SK-N-SH (cell line): ENCODE measurements at regions not wholly inside any gene's neighbourhood (a gene's known extent, or its start where the extent isn't known, plus 50 kb on each side); places are given as distances from the start of the nearest gene placed in this dataset.

Experiments
- EP300 ChIP-seq, 2 experiments: IDR thresholded peaks; 2 replicates each; pipeline versions ENCODE4 v1.4.0 to v1.6.1; 2012; ENCODE audit warnings: borderline replicate concordance in 1 of 2, low read depth in 1 of 2, low read length in 1 of 2
- GABPA ChIP-seq: IDR thresholded peaks from 2 replicates; pipeline ENCODE4 v1.4.0; 2012; ENCODE audit warnings: low read depth, mild to moderate bottlenecking
- GATA2 ChIP-seq: sonication (generic); formaldehyde crosslinking; IDR thresholded peaks from 2 replicates; pipeline ENCODE4 v1.5.0; 2020; ENCODE audit warnings: mild to moderate bottlenecking, missing genetic modification reagents
- NRF1 ChIP-seq: IDR thresholded peaks from 2 replicates; pipeline ENCODE4 v1.6.1; 2012; ENCODE audit warnings: low read depth, mild to moderate bottlenecking, low read length
- POLR2AphosphoS5 ChIP-seq: IDR thresholded peaks from 2 replicates; pipeline ENCODE4 v1.6.1; 2012; ENCODE audit warnings: low read depth, low read length
- RAD21 ChIP-seq: IDR thresholded peaks from 2 replicates; pipeline ENCODE4 v1.6.1; 2012; ENCODE audit warnings: mild to moderate bottlenecking, low read length
- RCOR1 ChIP-seq: fragments of 150-350 bp; IDR thresholded peaks from 2 replicates; pipeline ENCODE4 v1.6.1; 2017; ENCODE audit warnings: antibody characterized with exemption, low read length
- YY1 ChIP-seq: IDR thresholded peaks from 2 replicates; pipeline ENCODE4 v1.4.0; 2012; ENCODE audit warnings: low read depth, mild to moderate bottlenecking
- TF ChIP-seq, protein P1 (sequence below): fragments of 200-600 bp; sonication (generic); IDR thresholded peaks from 2 replicates; pipeline ENCODE4 v1.6.1; 2017; ENCODE audit warnings: antibody characterized with exemption, mild to moderate bottlenecking, moderate library complexity
- TF ChIP-seq, protein P2 (sequence below): IDR thresholded peaks from 2 replicates; pipeline ENCODE4 v1.4.0; 2012; ENCODE audit warnings: low read depth, borderline replicate concordance
- TF ChIP-seq, protein P3 (sequence below): IDR thresholded peaks from 2 replicates; pipeline ENCODE4 v1.4.0; 2012; ENCODE audit warnings: low read depth

DNA sequence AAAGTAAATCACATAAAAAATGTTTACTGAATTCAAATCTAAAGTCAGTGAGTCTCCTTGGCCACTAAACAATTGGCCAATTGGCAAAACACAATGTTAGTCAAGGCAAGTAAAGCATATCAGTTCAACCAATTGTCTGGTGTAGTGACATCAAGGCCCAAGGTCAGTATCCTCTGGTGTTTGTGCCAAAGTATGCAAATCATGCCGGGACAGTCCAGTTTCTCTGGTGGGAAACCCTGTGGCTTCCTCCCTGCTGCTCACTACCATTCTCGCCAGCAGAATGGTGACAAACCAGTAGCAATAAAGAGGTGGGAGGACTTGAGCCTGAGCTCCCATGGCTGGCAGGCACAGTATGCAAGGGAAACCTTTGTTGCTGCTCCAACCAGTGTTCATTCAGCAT, 314.9 kb upstream of the FGF13 start:
- TF ChIP-seq, protein P1, sequence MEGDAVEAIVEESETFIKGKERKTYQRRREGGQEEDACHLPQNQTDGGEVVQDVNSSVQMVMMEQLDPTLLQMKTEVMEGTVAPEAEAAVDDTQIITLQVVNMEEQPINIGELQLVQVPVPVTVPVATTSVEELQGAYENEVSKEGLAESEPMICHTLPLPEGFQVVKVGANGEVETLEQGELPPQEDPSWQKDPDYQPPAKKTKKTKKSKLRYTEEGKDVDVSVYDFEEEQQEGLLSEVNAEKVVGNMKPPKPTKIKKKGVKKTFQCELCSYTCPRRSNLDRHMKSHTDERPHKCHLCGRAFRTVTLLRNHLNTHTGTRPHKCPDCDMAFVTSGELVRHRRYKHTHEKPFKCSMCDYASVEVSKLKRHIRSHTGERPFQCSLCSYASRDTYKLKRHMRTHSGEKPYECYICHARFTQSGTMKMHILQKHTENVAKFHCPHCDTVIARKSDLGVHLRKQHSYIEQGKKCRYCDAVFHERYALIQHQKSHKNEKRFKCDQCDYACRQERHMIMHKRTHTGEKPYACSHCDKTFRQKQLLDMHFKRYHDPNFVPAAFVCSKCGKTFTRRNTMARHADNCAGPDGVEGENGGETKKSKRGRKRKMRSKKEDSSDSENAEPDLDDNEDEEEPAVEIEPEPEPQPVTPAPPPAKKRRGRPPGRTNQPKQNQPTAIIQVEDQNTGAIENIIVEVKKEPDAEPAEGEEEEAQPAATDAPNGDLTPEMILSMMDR, result no peak
- TF ChIP-seq POLR2AphosphoS5, result no peak
- TF ChIP-seq GABPA, result no peak
- TF ChIP-seq GATA2 (CRISPR knock-in tag), result no peak
- TF ChIP-seq EP300 (IDR thresholded peaks at IDR 0.05; ENCODE audit: borderline replicate concordance in 1 of 2, low read depth in 1 of 2, low read length in 1 of 2), result no peak
- no peak for TF ChIP-seq RCOR1
- no peak for TF ChIP-seq RAD21
- no peak for TF ChIP-seq NRF1
- TF ChIP-seq YY1, result no peak
- TF ChIP-seq, protein P2, sequence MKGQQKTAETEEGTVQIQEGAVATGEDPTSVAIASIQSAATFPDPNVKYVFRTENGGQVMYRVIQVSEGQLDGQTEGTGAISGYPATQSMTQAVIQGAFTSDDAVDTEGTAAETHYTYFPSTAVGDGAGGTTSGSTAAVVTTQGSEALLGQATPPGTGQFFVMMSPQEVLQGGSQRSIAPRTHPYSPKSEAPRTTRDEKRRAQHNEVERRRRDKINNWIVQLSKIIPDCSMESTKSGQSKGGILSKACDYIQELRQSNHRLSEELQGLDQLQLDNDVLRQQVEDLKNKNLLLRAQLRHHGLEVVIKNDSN, result no peak
- TF ChIP-seq, protein P3, sequence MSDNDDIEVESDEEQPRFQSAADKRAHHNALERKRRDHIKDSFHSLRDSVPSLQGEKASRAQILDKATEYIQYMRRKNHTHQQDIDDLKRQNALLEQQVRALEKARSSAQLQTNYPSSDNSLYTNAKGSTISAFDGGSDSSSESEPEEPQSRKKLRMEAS, result no peak
